Neural progenitor cell (in vitro differentiated cells): ENCODE measurements at regions not wholly inside any gene's neighbourhood (a gene's known extent, or its start where the extent isn't known, plus 50 kb on each side); places are given as distances from the start of the nearest gene placed in this dataset.

Experiments
- DNase-seq: peaks from one replicate; pipeline ENCODE4 v3.0.0-alpha.2; 2016; ENCODE audit warnings: low spot score
- H2AFZ ChIP-seq: fragments of 200-600 bp; sonication (generic); replicated peaks from 2 replicates; pipeline ENCODE4 v1.6.1; 2016; ENCODE audit warnings: antibody characterized with exemption
- H3F3A ChIP-seq: fragments of 200-600 bp; sonication (generic); 2 replicates; pipeline ENCODE4 v1.6.1; 2016; ENCODE audit warnings: antibody characterized with exemption, low read depth
- H3K27ac ChIP-seq: fragments of 200-600 bp; sonication (generic); 2 replicates; pipeline ENCODE4 v1.5.1; 2016; ENCODE audit warnings: mild to moderate bottlenecking
- H3K27me3 ChIP-seq: fragments of 200-600 bp; sonication (generic); 2 replicates; pipeline ENCODE4 v1.6.1; 2016; ENCODE audit warnings: mild to moderate bottlenecking, moderate library complexity
- H3K36me3 ChIP-seq: fragments of 200-600 bp; sonication (generic); 2 replicates; pipeline ENCODE4 v1.5.1; 2016
- H3K4me1 ChIP-seq: fragments of 200-600 bp; sonication (generic); 2 replicates; pipeline ENCODE4 v1.6.1; 2016; ENCODE audit warnings: mixed run types
- H3K4me2 ChIP-seq: fragments of 200-600 bp; sonication (generic); 2 replicates; pipeline ENCODE4 v1.6.1; 2016
- H3K4me3 ChIP-seq: fragments of 200-600 bp; sonication (generic); 2 replicates; pipeline ENCODE4 v1.5.1; 2016
- H3K79me2 ChIP-seq: fragments of 200-600 bp; sonication (generic); 2 replicates; pipeline ENCODE4 v1.6.1; 2016; ENCODE audit warnings: low read depth
- H3K9ac ChIP-seq: fragments of 200-600 bp; sonication (generic); 2 replicates; pipeline ENCODE4 v1.6.1; 2016
- H3K9me3 ChIP-seq: fragments of 200-600 bp; sonication (generic); 2 replicates; pipeline ENCODE4 v1.5.1; 2016; ENCODE audit warnings: low read depth
- H4K20me1 ChIP-seq: fragments of 200-600 bp; sonication (generic); 2 replicates; pipeline ENCODE4 v1.6.1; 2016; ENCODE audit warnings: low read depth
- H3K27ac Mint-ChIP-seq: 3 replicates; pipeline ENCODE4 v1.8.0; 2021; ENCODE audit warnings: mixed read lengths
- H3K27me3 Mint-ChIP-seq: 2 replicates; pipeline ENCODE4 v1.8.0; 2022; ENCODE audit warnings: low read depth, mild to moderate bottlenecking, inconsistent platforms, moderate library complexity, mixed read lengths; ENCODE audit not compliant: insufficient read depth
- H3K36me3 Mint-ChIP-seq: 3 replicates; pipeline ENCODE4 v1.8.0; 2021; ENCODE audit warnings: mixed read lengths
- H3K4me1 Mint-ChIP-seq: 3 replicates; pipeline ENCODE4 v1.8.0; 2021; ENCODE audit warnings: mixed read lengths
- H3K4me3 Mint-ChIP-seq: 3 replicates; pipeline ENCODE4 v1.8.0; 2021; ENCODE audit warnings: mild to moderate bottlenecking, moderate library complexity, mixed read lengths
- H3K9me3 Mint-ChIP-seq: 3 replicates; pipeline ENCODE4 v1.8.0; 2020; ENCODE audit warnings: mixed read lengths
- EZH2 ChIP-seq: fragments of 200-600 bp; sonication (generic); IDR thresholded peaks from 2 replicates; pipeline ENCODE4 v1.6.1; 2017; ENCODE audit warnings: antibody characterized with exemption, mild to moderate bottlenecking, moderate library complexity
- EZH2phosphoT487 ChIP-seq: fragments of 200-600 bp; sonication (generic); IDR thresholded peaks from 2 replicates; pipeline ENCODE4 v1.6.1; 2017; ENCODE audit warnings: antibody characterized with exemption
- TF ChIP-seq, protein P1 (sequence below): fragments of 200-600 bp; sonication (generic); IDR thresholded peaks from 2 replicates; pipeline ENCODE4 v1.5.1; 2017; ENCODE audit warnings: antibody characterized with exemption, mild to moderate bottlenecking

DNA sequence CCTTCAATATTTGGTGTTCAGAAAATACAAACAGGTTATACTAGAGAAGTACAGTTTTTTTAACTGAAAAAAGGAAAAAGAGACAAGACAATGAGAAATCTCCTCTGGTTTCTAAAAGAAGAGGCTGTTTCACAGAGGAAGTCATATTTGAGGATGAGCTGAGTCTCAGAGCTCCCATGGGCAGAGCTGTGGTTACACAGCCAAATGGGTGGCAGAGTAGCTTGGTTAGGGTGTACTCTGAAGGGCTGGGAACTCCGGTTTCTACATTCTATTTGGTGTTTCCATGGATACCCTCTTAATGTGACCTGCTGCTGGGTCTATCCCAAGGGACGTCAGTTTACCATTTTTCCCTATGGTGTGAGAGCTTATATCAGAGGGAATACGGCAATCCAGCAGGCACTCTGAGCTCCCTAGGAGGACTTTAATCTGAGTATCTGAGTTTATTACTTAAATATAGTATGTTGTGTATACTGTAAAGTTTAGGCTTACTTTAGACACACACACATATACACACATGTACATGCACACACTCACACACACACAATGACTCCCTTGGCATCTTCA, 74.2 kb downstream of the CYRIA start:
- Histone ChIP-seq H2AFZ (no peak overlapping the region), H3K27me3 (no peaks in the 10 kb centered on the region), H3K9me3 (no peaks in the 10 kb centered on the region), H3K36me3 (no peaks in the 10 kb centered on the region), H3K4me2 (no peak overlapping the region), H3K4me3 (no peak overlapping the region), H3K79me2 (no peaks in the 10 kb centered on the region), H3F3A (no peaks in the 10 kb centered on the region), H3K9ac (no peak overlapping the region), H4K20me1 (no peaks in the 10 kb centered on the region), H3K27ac (no peak overlapping the region), H3K4me1 (peaks cover 13% of the 10 kb centered on the region)
- Mint-ChIP-seq H3K27me3 (no peaks in the 10 kb centered on the region), H3K4me3 (no peak overlapping the region), H3K27ac (no peak overlapping the region), H3K4me1 (peaks cover 11% of the 10 kb centered on the region), H3K9me3 (no peaks in the 10 kb centered on the region), H3K36me3 (no peaks in the 10 kb centered on the region)
- no peak for TF ChIP-seq EZH2
- no peak for TF ChIP-seq EZH2phosphoT487
- TF ChIP-seq, protein P1, sequence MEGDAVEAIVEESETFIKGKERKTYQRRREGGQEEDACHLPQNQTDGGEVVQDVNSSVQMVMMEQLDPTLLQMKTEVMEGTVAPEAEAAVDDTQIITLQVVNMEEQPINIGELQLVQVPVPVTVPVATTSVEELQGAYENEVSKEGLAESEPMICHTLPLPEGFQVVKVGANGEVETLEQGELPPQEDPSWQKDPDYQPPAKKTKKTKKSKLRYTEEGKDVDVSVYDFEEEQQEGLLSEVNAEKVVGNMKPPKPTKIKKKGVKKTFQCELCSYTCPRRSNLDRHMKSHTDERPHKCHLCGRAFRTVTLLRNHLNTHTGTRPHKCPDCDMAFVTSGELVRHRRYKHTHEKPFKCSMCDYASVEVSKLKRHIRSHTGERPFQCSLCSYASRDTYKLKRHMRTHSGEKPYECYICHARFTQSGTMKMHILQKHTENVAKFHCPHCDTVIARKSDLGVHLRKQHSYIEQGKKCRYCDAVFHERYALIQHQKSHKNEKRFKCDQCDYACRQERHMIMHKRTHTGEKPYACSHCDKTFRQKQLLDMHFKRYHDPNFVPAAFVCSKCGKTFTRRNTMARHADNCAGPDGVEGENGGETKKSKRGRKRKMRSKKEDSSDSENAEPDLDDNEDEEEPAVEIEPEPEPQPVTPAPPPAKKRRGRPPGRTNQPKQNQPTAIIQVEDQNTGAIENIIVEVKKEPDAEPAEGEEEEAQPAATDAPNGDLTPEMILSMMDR: no peak
- DNase-seq: no peak

DNA sequence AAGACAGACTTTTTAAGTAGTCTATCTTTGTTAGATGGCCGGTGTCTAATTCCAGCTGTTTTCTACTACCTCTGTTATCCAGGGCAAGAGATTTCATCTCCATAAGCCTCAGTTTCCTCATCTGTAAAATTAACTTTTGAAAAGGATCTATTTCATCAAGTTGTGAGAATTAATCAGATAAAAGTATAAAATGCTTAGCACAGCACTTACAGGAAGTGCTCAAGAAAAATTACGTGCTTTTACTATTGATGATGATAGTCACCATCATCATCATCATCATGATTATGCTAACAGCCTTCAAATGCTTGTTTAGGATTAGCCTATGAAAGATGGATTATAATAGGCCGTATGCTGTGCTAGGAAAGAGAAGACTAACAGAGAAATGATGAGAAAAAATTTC, 76.2 kb downstream of the CYRIA start:
- no peaks in the 10 kb centered on the region for H3K79me2 ChIP-seq
- H3K4me1 Mint-ChIP-seq: peaks cover 11% of the 10 kb centered on the region
- DNase-seq: no peak
- no peaks in the 10 kb centered on the region for H4K20me1 ChIP-seq
- H3K27ac Mint-ChIP-seq: no peak overlapping the region
- H3K27me3 ChIP-seq: no peaks in the 10 kb centered on the region
- no peak overlapping the region for H2AFZ ChIP-seq
- H3K27me3 Mint-ChIP-seq: no peaks in the 10 kb centered on the region
- no peak overlapping the region for H3K9ac ChIP-seq
- H3K36me3 Mint-ChIP-seq: no peaks in the 10 kb centered on the region
- TF ChIP-seq EZH2 (no peak), EZH2phosphoT487 (no peak)
- TF ChIP-seq, protein P1: no peak
- no peaks in the 10 kb centered on the region for H3K36me3 ChIP-seq
- H3K9me3 ChIP-seq: no peaks in the 10 kb centered on the region
- H3K9me3 Mint-ChIP-seq: no peaks in the 10 kb centered on the region
- no peak overlapping the region for H3K4me2 ChIP-seq
- H3K4me3 Mint-ChIP-seq: no peak overlapping the region
- H3K4me3 ChIP-seq: no peak overlapping the region
- no peak overlapping the region for H3K27ac ChIP-seq
- H3K4me1 ChIP-seq: peaks cover 13% of the 10 kb centered on the region
- H3F3A ChIP-seq: no peaks in the 10 kb centered on the region

DNA sequence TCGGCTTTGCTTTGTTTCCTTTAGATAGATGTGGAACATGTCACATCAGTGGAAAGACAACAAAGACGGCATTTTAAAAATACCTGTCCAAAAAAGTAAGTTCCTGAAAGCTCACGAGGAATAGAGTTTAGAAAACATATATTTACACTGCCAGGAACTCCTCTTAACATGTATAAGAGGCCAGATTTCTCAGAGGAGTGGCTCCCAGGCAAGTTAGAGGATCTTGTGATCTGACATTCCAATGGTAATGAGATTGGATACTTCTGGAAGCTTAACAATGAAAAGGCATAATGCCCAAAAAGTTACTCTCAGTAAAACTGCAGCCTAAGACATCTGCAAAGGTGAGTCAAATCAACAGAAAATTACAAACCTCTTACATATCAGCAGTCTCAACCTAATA, 77.1 kb downstream of the CYRIA start:
- Histone ChIP-seq H3F3A (no peaks in the 10 kb centered on the region), H3K36me3 (no peaks in the 10 kb centered on the region), H4K20me1 (no peaks in the 10 kb centered on the region), H3K4me2 (peak overlapping the region; percentile 11), H3K9ac (no peak overlapping the region), H3K4me1 (peaks cover 13% of the 10 kb centered on the region), H3K9me3 (no peaks in the 10 kb centered on the region), H3K27ac (no peak overlapping the region), H3K79me2 (no peaks in the 10 kb centered on the region), H3K4me3 (no peak overlapping the region), H2AFZ (no peak overlapping the region), H3K27me3 (no peaks in the 10 kb centered on the region)
- H3K36me3 Mint-ChIP-seq: no peaks in the 10 kb centered on the region
- H3K9me3 Mint-ChIP-seq: no peaks in the 10 kb centered on the region
- no peak overlapping the region for H3K27ac Mint-ChIP-seq
- peaks cover 14% of the 10 kb centered on the region for H3K4me1 Mint-ChIP-seq
- H3K4me3 Mint-ChIP-seq: no peak overlapping the region
- H3K27me3 Mint-ChIP-seq: no peaks in the 10 kb centered on the region
- no peak for TF ChIP-seq EZH2phosphoT487
- TF ChIP-seq, protein P1: no peak
- no peak for TF ChIP-seq EZH2
- peak; percentile 36 for DNase-seq
